ENCODE measurements at regions not wholly inside any gene's neighbourhood (a gene's known extent, or its start where the extent isn't known, plus 50 kb on each side); places are given as distances from the start of the nearest gene placed in this dataset.

GRCh38 chr11:81394311-81394710, 1339.4 kb downstream of the FAM181B start:
- H3K4me3 ChIP-seq (ENCODE audit: low read length), result no peak overlapping the region
- H3K36me3 ChIP-seq (ENCODE audit: low read depth, low read length), result no peaks in the 10 kb centered on the region
- ChIA-PET CTCF (no interaction called here), POLR2A (ENCODE audit: unreplicated experiment) (no interaction called here)
- H3K4me2 ChIP-seq (ENCODE audit: low read length), result no peak overlapping the region
- no TSS peak for BruUV-seq (replicated peaks)
- H3K9me2 ChIP-seq (replicated peaks; ENCODE audit: low read length), result no peaks in the 10 kb centered on the region
- H3K79me2 ChIP-seq (ENCODE audit: low read length), result no peaks in the 10 kb centered on the region
- H3F3A ChIP-seq (ENCODE audit: low read length, unreplicated experiment), result no peaks in the 10 kb centered on the region
- H3K9ac ChIP-seq (ENCODE audit: low read length), result no peak overlapping the region
- no peak overlapping the region for H2AFZ ChIP-seq (ENCODE audit: low read length)
- no peaks in the 10 kb centered on the region for H3K4me1 ChIP-seq (ENCODE audit: insufficient read depth, low read length)
- ATAC-seq (no peak), DNase-seq (no peak)
- no peak overlapping the region for H3K27ac ChIP-seq (ENCODE audit: low read length)
- H3K27me3 ChIP-seq (ENCODE audit: low read length), result no peaks in the 10 kb centered on the region
- H3K9me3 ChIP-seq (ENCODE audit: low read length), result peaks cover 26% of the 10 kb centered on the region; the same call in 1 of the 2 replicates
- H4K20me1 ChIP-seq (ENCODE audit: low read length), result no peaks in the 10 kb centered on the region
- TF ChIP-seq EZH2phosphoT487 (IDR thresholded peaks at IDR 0.05; ENCODE audit: borderline replicate concordance, low read length), result no peak
- intact Hi-C loops (cut with micrococcal nuclease), result no loop called here

GRCh38 chr11:81388326-81388725, 1345.3 kb downstream of the FAM181B start:
- no peak overlapping the region for H3K4me2 ChIP-seq (ENCODE audit: low read length)
- no peaks in the 10 kb centered on the region for H3K9me2 ChIP-seq (replicated peaks; ENCODE audit: low read length)
- H3K36me3 ChIP-seq (ENCODE audit: low read depth, low read length), result no peaks in the 10 kb centered on the region
- no peak overlapping the region for H3K4me3 ChIP-seq (ENCODE audit: low read length)
- H3K4me1 ChIP-seq (ENCODE audit: insufficient read depth, low read length), result no peaks in the 10 kb centered on the region
- no peaks in the 10 kb centered on the region for H4K20me1 ChIP-seq (ENCODE audit: low read length)
- DNase-seq, result no peak
- H3F3A ChIP-seq (ENCODE audit: low read length, unreplicated experiment), result no peaks in the 10 kb centered on the region
- no peak for ATAC-seq
- intact Hi-C loops (cut with micrococcal nuclease), result no loop called here
- H3K9ac ChIP-seq (ENCODE audit: low read length), result no peak overlapping the region
- no peaks in the 10 kb centered on the region for H3K79me2 ChIP-seq (ENCODE audit: low read length)
- TF ChIP-seq EZH2 (IDR thresholded peaks at IDR 0.05; ENCODE audit: low read length, unreplicated experiment), result no peak
- TF ChIP-seq, protein P1, sequence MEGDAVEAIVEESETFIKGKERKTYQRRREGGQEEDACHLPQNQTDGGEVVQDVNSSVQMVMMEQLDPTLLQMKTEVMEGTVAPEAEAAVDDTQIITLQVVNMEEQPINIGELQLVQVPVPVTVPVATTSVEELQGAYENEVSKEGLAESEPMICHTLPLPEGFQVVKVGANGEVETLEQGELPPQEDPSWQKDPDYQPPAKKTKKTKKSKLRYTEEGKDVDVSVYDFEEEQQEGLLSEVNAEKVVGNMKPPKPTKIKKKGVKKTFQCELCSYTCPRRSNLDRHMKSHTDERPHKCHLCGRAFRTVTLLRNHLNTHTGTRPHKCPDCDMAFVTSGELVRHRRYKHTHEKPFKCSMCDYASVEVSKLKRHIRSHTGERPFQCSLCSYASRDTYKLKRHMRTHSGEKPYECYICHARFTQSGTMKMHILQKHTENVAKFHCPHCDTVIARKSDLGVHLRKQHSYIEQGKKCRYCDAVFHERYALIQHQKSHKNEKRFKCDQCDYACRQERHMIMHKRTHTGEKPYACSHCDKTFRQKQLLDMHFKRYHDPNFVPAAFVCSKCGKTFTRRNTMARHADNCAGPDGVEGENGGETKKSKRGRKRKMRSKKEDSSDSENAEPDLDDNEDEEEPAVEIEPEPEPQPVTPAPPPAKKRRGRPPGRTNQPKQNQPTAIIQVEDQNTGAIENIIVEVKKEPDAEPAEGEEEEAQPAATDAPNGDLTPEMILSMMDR (conservative IDR thresholded peaks at IDR 0.05; ENCODE audit: low read depth, low read length), result no peak
- no peak for TF ChIP-seq EZH2phosphoT487 (IDR thresholded peaks at IDR 0.05; ENCODE audit: borderline replicate concordance, low read length)
- ChIA-PET POLR2A (ENCODE audit: unreplicated experiment) (no interaction called here), CTCF (no interaction called here)
- no peaks in the 10 kb centered on the region for H3K27me3 ChIP-seq (ENCODE audit: low read length)
- H2AFZ ChIP-seq (ENCODE audit: low read length), result no peak overlapping the region
- peaks cover 23% of the 10 kb centered on the region for H3K9me3 ChIP-seq (ENCODE audit: low read length)
- no peak overlapping the region for H3K27ac ChIP-seq (ENCODE audit: low read length)
- BruUV-seq (replicated peaks), result no TSS peak

GRCh38 chr11:81380395-81380794, 1353.3 kb downstream of the FAM181B start:
- ATAC-seq (no peak), DNase-seq (no peak)
- Histone ChIP-seq H3K9me2 (replicated peaks; ENCODE audit: low read length) (no peaks in the 10 kb centered on the region), H2AFZ (ENCODE audit: low read length) (no peak overlapping the region), H3K79me2 (ENCODE audit: low read length) (no peaks in the 10 kb centered on the region), H3F3A (ENCODE audit: low read length, unreplicated experiment) (no peaks in the 10 kb centered on the region), H3K4me2 (ENCODE audit: low read length) (no peak overlapping the region), H3K4me3 (ENCODE audit: low read length) (no peak overlapping the region), H4K20me1 (ENCODE audit: low read length) (no peaks in the 10 kb centered on the region), H3K9me3 (ENCODE audit: low read length) (peaks cover 20% of the 10 kb centered on the region), H3K9ac (ENCODE audit: low read length) (no peak overlapping the region), H3K4me1 (ENCODE audit: insufficient read depth, low read length) (no peaks in the 10 kb centered on the region), H3K27ac (ENCODE audit: low read length) (no peak overlapping the region), H3K27me3 (ENCODE audit: low read length) (no peaks in the 10 kb centered on the region), H3K36me3 (ENCODE audit: low read depth, low read length) (no peaks in the 10 kb centered on the region)
- POLR2A ChIA-PET (ENCODE audit: unreplicated experiment), result no interaction called here
- TF ChIP-seq, protein P1 (conservative IDR thresholded peaks at IDR 0.05; ENCODE audit: low read depth, low read length), result no peak
- TF ChIP-seq EZH2phosphoT487 (IDR thresholded peaks at IDR 0.05; ENCODE audit: borderline replicate concordance, low read length) (no peak), EZH2 (IDR thresholded peaks at IDR 0.05; ENCODE audit: low read length, unreplicated experiment) (no peak)
- intact Hi-C loops (cut with micrococcal nuclease), result no loop called here
- CTCF ChIA-PET, result no interaction called here
- BruUV-seq (replicated peaks), result no TSS peak

Measured in PC-3 (cell line).